ENCODE measurements at regions not wholly inside any gene's neighbourhood (a gene's known extent, or its start where the extent isn't known, plus 50 kb on each side); places are given as distances from the start of the nearest gene placed in this dataset.

DNA sequence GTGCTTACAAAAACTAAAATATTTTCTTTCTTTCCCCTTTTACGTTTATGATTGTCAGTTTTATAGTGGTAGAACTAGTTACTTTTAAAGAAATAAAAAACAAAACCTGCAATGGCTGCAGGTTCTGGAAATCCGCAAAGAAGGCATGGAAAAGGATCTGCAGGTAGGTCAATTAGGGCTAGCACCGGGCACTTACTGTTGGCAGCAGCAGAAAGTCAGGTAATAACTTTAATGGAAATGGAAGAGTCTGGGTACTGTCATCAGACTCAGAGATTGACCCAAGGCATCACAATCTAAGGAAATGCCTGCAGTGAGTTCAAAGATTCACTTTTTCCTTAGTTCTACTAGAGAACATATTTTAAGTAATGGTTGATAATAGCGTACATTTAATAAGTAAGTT lies 1136.3 kb upstream of the B3GALT2 start:
- no peak overlapping the region for H2AFZ ChIP-seq (ENCODE audit: low read length)
- H3K4me1 ChIP-seq (ENCODE audit: insufficient read depth, low read length, poor library complexity, severe bottlenecking), result no peaks in the 10 kb centered on the region
- no peaks in the 10 kb centered on the region for H3K9me2 ChIP-seq (replicated peaks; ENCODE audit: low read depth, low read length)
- no peaks in the 10 kb centered on the region for H4K20me1 ChIP-seq (ENCODE audit: insufficient read depth, low read length, poor library complexity, severe bottlenecking)
- no peaks in the 10 kb centered on the region for H3F3A ChIP-seq (ENCODE audit: low read depth)
- no peaks in the 10 kb centered on the region for H3K36me3 ChIP-seq (ENCODE audit: insufficient read depth, low read length)
- no peaks in the 10 kb centered on the region for H3K27me3 ChIP-seq (ENCODE audit: insufficient read depth, low read length, poor library complexity, severe bottlenecking)
- H3K4me2 ChIP-seq (ENCODE audit: low read depth, low read length, poor library complexity, severe bottlenecking), result no peak overlapping the region
- H3K4me3 ChIP-seq (ENCODE audit: low read length, poor library complexity, severe bottlenecking), result no peak overlapping the region
- H3K9ac ChIP-seq (ENCODE audit: low read depth, low read length, poor library complexity, severe bottlenecking), result no peak overlapping the region
- TF ChIP-seq EZH2phosphoT487 (IDR thresholded peaks at IDR 0.05; ENCODE audit: borderline replicate concordance), result no peak
- TF ChIP-seq, protein P1, sequence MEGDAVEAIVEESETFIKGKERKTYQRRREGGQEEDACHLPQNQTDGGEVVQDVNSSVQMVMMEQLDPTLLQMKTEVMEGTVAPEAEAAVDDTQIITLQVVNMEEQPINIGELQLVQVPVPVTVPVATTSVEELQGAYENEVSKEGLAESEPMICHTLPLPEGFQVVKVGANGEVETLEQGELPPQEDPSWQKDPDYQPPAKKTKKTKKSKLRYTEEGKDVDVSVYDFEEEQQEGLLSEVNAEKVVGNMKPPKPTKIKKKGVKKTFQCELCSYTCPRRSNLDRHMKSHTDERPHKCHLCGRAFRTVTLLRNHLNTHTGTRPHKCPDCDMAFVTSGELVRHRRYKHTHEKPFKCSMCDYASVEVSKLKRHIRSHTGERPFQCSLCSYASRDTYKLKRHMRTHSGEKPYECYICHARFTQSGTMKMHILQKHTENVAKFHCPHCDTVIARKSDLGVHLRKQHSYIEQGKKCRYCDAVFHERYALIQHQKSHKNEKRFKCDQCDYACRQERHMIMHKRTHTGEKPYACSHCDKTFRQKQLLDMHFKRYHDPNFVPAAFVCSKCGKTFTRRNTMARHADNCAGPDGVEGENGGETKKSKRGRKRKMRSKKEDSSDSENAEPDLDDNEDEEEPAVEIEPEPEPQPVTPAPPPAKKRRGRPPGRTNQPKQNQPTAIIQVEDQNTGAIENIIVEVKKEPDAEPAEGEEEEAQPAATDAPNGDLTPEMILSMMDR (conservative IDR thresholded peaks at IDR 0.05; ENCODE audit: low read length), result no peak
- H3K9me3 ChIP-seq (ENCODE audit: insufficient read depth, low read depth, low read length), result no peaks in the 10 kb centered on the region
- no peaks in the 10 kb centered on the region for H3K79me2 ChIP-seq (ENCODE audit: insufficient read depth, low read length)

DNA sequence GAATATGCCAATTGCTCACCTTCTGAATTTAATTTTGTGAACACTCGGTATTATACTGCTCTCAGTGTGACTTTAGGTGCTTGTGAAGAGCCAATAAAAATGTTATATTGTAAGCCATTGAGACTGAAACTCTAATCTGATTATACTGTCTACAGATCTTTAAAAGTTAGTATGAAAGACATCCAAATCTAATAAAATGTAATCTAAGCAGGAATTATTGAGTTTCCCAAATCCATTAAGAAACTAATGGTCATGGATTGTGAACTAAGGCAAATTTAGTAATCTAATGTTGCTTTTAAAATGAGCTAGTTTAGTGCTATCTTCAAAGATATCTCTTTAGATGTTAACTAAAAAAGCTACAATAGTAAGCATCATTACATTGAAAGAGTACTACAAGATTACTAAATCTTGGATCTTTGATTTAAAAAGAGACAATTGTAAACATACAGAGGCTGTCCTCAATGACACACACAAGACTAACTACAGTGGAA lies 1132.4 kb upstream of the B3GALT2 start:
- H3K27me3 ChIP-seq (ENCODE audit: insufficient read depth, low read length, poor library complexity, severe bottlenecking), result no peaks in the 10 kb centered on the region
- no peak for TF ChIP-seq EZH2phosphoT487 (IDR thresholded peaks at IDR 0.05; ENCODE audit: borderline replicate concordance)
- TF ChIP-seq, protein P1 (conservative IDR thresholded peaks at IDR 0.05; ENCODE audit: low read length), result no peak
- H3K36me3 ChIP-seq (ENCODE audit: insufficient read depth, low read length), result no peaks in the 10 kb centered on the region
- no peaks in the 10 kb centered on the region for H3K9me3 ChIP-seq (ENCODE audit: insufficient read depth, low read depth, low read length)
- H3K4me3 ChIP-seq (ENCODE audit: low read length, poor library complexity, severe bottlenecking), result no peak overlapping the region
- H3F3A ChIP-seq (ENCODE audit: low read depth), result no peaks in the 10 kb centered on the region; the same call in 1 of the 2 replicates
- no peak overlapping the region for H3K4me2 ChIP-seq (ENCODE audit: low read depth, low read length, poor library complexity, severe bottlenecking)
- no peaks in the 10 kb centered on the region for H3K9me2 ChIP-seq (replicated peaks; ENCODE audit: low read depth, low read length)
- no peaks in the 10 kb centered on the region for H3K4me1 ChIP-seq (ENCODE audit: insufficient read depth, low read length, poor library complexity, severe bottlenecking)
- no peak overlapping the region for H2AFZ ChIP-seq (ENCODE audit: low read length)
- no peak overlapping the region for H3K9ac ChIP-seq (ENCODE audit: low read depth, low read length, poor library complexity, severe bottlenecking)
- no peaks in the 10 kb centered on the region for H3K79me2 ChIP-seq (ENCODE audit: insufficient read depth, low read length)
- H4K20me1 ChIP-seq (ENCODE audit: insufficient read depth, low read length, poor library complexity, severe bottlenecking), result no peaks in the 10 kb centered on the region

DNA sequence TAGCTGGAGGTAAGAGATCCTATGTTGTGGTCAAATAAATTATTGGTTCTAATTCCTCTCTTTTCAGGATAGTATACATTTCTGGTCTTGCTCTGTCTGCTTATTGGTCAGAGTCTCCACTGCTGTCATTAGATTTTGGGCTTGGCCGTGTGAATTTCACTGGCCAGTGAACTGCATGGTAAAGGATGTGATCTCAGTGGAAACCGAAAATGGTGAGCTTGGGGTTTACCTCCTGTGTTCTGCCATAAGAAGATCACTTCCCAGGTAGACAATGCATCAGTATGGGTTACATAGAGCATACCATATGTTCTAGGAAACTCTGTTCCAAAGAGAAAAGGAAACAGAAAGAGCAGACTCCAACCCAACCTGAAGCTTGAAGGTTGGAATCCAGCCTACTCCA lies 1123.3 kb upstream of the B3GALT2 start:
- H3K79me2 ChIP-seq (ENCODE audit: insufficient read depth, low read length), result no peaks in the 10 kb centered on the region
- TF ChIP-seq, protein P1 (conservative IDR thresholded peaks at IDR 0.05; ENCODE audit: low read length), result no peak
- TF ChIP-seq EZH2phosphoT487 (IDR thresholded peaks at IDR 0.05; ENCODE audit: borderline replicate concordance), result no peak
- H3K36me3 ChIP-seq (ENCODE audit: insufficient read depth, low read length), result no peaks in the 10 kb centered on the region
- H3K4me2 ChIP-seq (ENCODE audit: low read depth, low read length, poor library complexity, severe bottlenecking), result no peak overlapping the region
- H2AFZ ChIP-seq (ENCODE audit: low read length), result no peak overlapping the region
- no peaks in the 10 kb centered on the region for H3K9me3 ChIP-seq (ENCODE audit: insufficient read depth, low read depth, low read length)
- H3K9me2 ChIP-seq (replicated peaks; ENCODE audit: low read depth, low read length), result no peaks in the 10 kb centered on the region
- H3K4me3 ChIP-seq (ENCODE audit: low read length, poor library complexity, severe bottlenecking), result no peak overlapping the region
- no peak overlapping the region for H3K9ac ChIP-seq (ENCODE audit: low read depth, low read length, poor library complexity, severe bottlenecking)
- H3F3A ChIP-seq (ENCODE audit: low read depth), result no peaks in the 10 kb centered on the region
- H4K20me1 ChIP-seq (ENCODE audit: insufficient read depth, low read length, poor library complexity, severe bottlenecking), result no peaks in the 10 kb centered on the region
- no peaks in the 10 kb centered on the region for H3K27me3 ChIP-seq (ENCODE audit: insufficient read depth, low read length, poor library complexity, severe bottlenecking)
- no peaks in the 10 kb centered on the region for H3K4me1 ChIP-seq (ENCODE audit: insufficient read depth, low read length, poor library complexity, severe bottlenecking)

Data from Loucy (cell line).